Natural killer cell treated with Interleukin-12 subunit alpha and Interleukin-12 subunit beta and Interleukin-15 and Interleukin-18, amount 100 ng/mL, for 72 hours (primary cell): ENCODE measurements at regions not wholly inside any gene's neighbourhood (a gene's known extent, or its start where the extent isn't known, plus 50 kb on each side); places are given as distances from the start of the nearest gene placed in this dataset.

ENCODE experiments used
- ATAC-seq, 2 donors: fragments of 150-1000 bp; cut with Tn5 transposase in 1 of 2; sonication (Bioruptor Pico), chemical (Tn5 transposase) in 1 of 2; 2 replicates each; pipeline ENCODE4 v1.10.0; 2021
- DNase-seq: peaks from one replicate; pipeline ENCODE4 v3.0.0; 2022; ENCODE audit warnings: low spot score
- H3K27ac Mint-ChIP-seq, 2 donors: 1 replicate in 1 of 2; 2 replicates in 1 of 2; pipeline ENCODE4 v1.8.0; 2022; ENCODE audit warnings: mixed read lengths in 2 of 2, mild to moderate bottlenecking in 1 of 2, moderate library complexity in 1 of 2
- H3K27me3 Mint-ChIP-seq, 2 donors: 1 replicate in 1 of 2; 2 replicates in 1 of 2; pipeline ENCODE4 v1.8.0; 2022; ENCODE audit warnings: mixed read lengths in 2 of 2
- H3K36me3 Mint-ChIP-seq: one replicate; pipeline ENCODE4 v1.8.0; 2022; ENCODE audit warnings: mixed read lengths
- H3K4me1 Mint-ChIP-seq, 2 donors: 1 replicate in 1 of 2; 2 replicates in 1 of 2; pipeline ENCODE4 v1.8.0; 2022; ENCODE audit warnings: low read depth in 2 of 2, mixed read lengths in 2 of 2, mild to moderate bottlenecking in 1 of 2
- H3K4me3 Mint-ChIP-seq: one replicate; pipeline ENCODE4 v1.8.0; 2022; ENCODE audit warnings: mixed read lengths
- H3K9me3 Mint-ChIP-seq: 2 replicates; pipeline ENCODE4 v1.8.0; 2022; ENCODE audit warnings: mixed read lengths

DNA sequence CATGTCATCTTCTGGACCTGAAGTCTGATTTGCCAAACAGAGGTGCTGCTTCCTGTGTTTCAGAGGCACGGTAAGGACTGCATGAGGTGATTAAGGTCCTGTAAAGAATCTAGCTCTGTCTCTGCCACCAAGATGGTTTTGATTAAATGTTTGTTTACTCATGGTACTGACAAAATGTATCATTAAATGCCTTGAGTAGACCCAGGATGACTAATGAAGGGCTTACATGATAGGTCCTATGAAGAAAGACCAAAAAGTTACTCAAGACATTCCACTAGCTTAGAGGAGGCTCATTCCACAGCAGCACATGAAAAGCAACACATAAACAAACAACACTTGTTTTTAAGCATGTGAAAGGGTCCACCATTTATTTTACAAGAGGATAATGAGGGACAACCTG, 100.9 kb downstream of the BOD1 start:
- H3K27me3 Mint-ChIP-seq = peaks cover 20 to 40% of the 10 kb centered on the region in 2 donors
- no peaks in the 10 kb centered on the region for H3K4me1 Mint-ChIP-seq
- H3K36me3 Mint-ChIP-seq = peaks cover 4% of the 10 kb centered on the region
- ATAC-seq (no peak), DNase-seq (no peak)
- no peak overlapping the region for H3K27ac Mint-ChIP-seq
- H3K4me3 Mint-ChIP-seq = no peak overlapping the region
- H3K9me3 Mint-ChIP-seq = no peaks in the 10 kb centered on the region

DNA sequence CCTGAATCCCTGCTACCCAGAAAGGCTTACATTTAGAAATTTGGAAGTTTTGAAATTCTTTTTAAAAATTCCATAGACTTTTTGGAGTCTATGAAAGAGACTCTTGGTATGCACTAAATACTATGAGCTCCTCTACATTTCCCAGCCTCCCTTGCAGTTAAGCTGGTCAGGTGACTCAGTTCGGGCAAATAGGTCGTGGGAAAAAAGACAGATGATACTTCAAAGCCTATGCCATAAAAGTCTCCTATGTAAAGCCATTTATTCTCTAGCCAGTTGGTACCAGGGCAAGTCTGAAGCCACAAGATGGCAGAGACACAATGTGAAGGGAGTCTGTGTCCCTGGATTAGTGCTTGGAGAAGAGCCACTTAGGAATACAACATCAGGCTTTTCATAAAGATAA, 101.8 kb downstream of the BOD1 start:
- no peaks in the 10 kb centered on the region for H3K4me1 Mint-ChIP-seq
- ATAC-seq = no peak
- H3K9me3 Mint-ChIP-seq = no peaks in the 10 kb centered on the region
- peaks cover 20 to 40% of the 10 kb centered on the region in 2 donors for H3K27me3 Mint-ChIP-seq
- no peak for DNase-seq
- no peak overlapping the region for H3K27ac Mint-ChIP-seq
- H3K4me3 Mint-ChIP-seq = no peak overlapping the region
- peaks cover 4% of the 10 kb centered on the region for H3K36me3 Mint-ChIP-seq

DNA sequence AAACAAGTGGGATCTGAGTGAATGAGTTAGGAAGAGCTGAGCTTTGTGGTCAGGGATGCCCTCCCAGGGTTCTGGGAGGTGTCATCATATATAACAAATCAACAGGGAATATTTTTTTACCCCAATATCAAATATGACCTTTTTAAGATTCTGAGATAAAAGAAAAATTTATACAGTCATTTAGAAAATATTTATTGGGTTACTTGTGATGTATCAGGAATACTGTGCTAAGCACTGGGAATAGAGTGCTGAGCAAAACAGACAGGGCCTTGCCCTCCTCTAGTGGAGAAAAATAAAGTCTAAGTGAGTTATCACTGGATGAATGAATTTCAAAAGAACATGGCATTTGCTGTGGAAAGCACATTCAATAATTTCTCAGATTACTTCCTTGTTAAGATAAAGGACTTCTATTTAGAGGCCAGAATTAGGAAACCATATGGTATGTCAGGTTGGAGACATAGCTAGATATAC, 102.9 kb downstream of the BOD1 start:
- H3K27ac Mint-ChIP-seq = no peak overlapping the region
- H3K36me3 Mint-ChIP-seq = peaks cover 4% of the 10 kb centered on the region
- DNase-seq = no peak
- H3K4me1 Mint-ChIP-seq = no peaks in the 10 kb centered on the region
- H3K27me3 Mint-ChIP-seq = peaks cover 18 to 40% of the 10 kb centered on the region in 2 donors
- no peak overlapping the region for H3K4me3 Mint-ChIP-seq
- ATAC-seq = no peak
- H3K9me3 Mint-ChIP-seq = no peaks in the 10 kb centered on the region

DNA sequence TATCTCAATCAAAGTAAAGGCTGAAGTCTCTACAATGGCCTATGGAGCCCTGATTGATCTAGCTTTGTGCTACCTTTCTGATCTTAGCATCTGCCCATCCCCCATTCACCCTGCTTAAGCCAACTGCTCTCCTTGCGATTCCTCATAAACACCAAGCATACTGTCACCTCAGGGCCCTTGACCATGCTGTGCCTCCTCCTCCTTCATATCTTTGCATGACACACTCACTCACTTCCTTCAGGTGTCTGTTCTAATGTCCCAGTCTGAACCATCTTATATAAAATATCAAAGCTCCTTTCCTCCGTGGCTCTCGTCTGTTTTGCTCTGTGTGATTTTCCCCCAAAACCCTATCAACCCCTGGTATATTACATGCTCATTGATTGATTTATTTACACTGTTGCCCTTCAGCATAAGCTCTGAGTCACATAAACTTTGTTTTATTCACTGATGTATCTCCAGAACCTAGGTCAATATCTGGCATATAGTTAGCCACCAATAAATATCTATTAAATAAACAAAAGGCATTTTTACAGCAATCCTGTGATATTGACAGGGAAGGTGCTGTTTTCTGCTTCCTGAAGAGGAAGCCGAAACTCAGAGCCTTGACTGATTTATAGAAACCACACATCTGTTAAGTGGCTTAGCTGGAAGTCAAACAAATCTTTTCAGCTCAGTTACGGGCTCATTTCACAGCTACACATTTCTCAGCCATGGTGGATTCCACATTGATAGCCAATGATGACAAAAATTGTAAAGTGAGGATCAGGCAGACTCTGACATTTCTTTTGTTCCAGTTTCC, 103.6 kb downstream of the BOD1 start:
- Mint-ChIP-seq H3K27ac (no peak overlapping the region), H3K36me3 (peaks cover 3% of the 10 kb centered on the region)
- no peak for DNase-seq

DNA sequence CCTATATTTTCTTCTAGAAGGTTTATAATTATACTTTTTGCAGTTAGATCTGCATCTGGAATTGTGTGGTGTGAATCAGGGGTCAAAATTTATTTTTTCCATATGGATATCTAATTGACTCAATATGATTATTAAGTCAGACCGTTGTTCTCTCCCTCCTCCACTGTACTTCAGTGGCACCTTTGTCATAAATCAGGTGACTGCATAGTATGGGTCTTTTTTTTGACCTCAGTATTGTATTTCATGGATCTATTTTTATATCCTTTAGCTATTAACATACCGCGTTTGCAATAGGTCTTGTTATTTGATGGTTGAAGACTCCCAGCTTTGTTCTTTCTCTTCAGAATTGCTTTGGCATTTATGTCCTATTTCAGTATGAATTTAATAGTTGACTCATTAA, 107.4 kb downstream of the BOD1 start:
- no peak overlapping the region for H3K4me3 Mint-ChIP-seq
- DNase-seq (no peak), ATAC-seq (no peak)
- H3K9me3 Mint-ChIP-seq = no peaks in the 10 kb centered on the region
- no peaks in the 10 kb centered on the region for H3K4me1 Mint-ChIP-seq
- H3K27me3 Mint-ChIP-seq = peaks cover 15 to 29% of the 10 kb centered on the region in 2 donors
- no peaks in the 10 kb centered on the region for H3K36me3 Mint-ChIP-seq
- H3K27ac Mint-ChIP-seq = no peak overlapping the region

More for the DNA sequence above, 103.6 kb downstream of the BOD1 start:
- ATAC-seq = no peak
- Mint-ChIP-seq H3K27me3 (peaks cover 17 to 36% of the 10 kb centered on the region in 2 donors), H3K4me1 (no peaks in the 10 kb centered on the region), H3K9me3 (no peaks in the 10 kb centered on the region), H3K4me3 (no peak overlapping the region)

DNA sequence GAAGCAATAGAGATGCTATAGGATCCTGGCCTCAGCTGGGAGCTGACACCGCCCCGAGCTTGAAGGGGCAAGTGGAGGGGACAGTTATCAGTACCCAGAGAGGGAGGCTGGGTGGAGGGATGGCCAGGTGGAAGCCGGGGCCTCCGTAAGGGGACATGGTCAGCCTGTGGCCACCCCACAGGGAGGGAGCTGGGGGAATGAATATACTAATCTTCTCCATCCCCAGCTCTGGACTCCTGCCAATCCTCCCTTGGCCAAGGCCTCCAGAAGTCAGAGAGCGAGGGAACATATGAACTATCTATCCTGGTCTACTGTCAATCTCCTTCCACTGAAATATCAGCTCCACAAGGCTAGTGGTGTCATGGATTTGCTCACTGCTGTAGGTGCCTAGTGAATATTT, 109.3 kb downstream of the BOD1 start:
- Mint-ChIP-seq H3K4me3 (no peak overlapping the region), H3K27ac (no peak overlapping the region), H3K9me3 (no peaks in the 10 kb centered on the region), H3K36me3 (no peaks in the 10 kb centered on the region), H3K27me3 (peaks cover 5 to 13% of the 10 kb centered on the region in 2 donors), H3K4me1 (no peaks in the 10 kb centered on the region)
- ATAC-seq = peak in 1 of 2 donors; percentile 36
- no peak for DNase-seq

DNA sequence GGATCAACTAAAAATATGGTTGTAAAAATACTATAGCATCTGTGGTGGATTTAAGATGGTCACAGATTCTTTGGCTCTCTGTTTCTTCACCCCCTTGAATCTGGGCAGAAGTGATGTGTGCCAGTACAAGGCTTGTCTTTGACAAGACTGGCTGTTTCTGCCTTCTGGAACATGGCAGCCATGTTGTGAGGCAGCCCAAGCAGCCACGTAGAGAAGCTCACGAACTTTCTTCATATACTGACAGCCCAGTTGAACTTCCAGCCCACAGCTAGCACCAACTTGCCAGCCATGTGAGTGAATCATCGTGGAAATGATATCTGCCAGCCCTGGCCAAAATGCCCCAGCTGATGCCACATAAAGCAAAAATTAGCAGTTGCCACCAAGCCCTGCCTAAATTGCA, 110.8 kb downstream of the BOD1 start:
- no peaks in the 10 kb centered on the region for H3K36me3 Mint-ChIP-seq
- no peak overlapping the region for H3K4me3 Mint-ChIP-seq
- H3K4me1 Mint-ChIP-seq = no peaks in the 10 kb centered on the region
- H3K27ac Mint-ChIP-seq = no peak overlapping the region
- no peak for ATAC-seq
- peaks cover 0 to 6% of the 10 kb centered on the region in 2 donors for H3K27me3 Mint-ChIP-seq
- no peak for DNase-seq
- H3K9me3 Mint-ChIP-seq = no peaks in the 10 kb centered on the region

DNA sequence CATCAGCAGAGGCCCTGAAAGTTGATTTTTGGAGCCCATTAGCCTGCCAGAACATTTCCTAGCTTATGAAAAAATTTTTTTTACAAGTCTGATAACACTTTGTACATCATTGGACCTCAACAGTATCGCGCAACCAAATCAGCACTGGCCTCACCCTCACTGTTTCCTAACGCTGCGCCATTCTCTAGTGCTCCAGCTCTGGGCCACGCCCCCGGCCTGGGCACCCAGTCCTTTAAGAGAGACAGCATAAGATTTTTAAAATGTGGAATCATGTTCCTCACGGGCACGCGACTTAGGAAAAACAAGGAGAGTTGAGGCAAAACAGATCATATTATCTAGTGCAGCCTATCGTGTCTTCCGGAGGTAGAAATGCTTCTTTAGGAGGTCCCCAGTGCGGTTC, 114.5 kb downstream of the BOD1 start:
- H3K36me3 Mint-ChIP-seq = no peaks in the 10 kb centered on the region
- peaks cover 0 to 3% of the 10 kb centered on the region in 2 donors for H3K27me3 Mint-ChIP-seq
- H3K4me3 Mint-ChIP-seq = no peak overlapping the region
- no peaks in the 10 kb centered on the region for H3K9me3 Mint-ChIP-seq
- no peak overlapping the region for H3K27ac Mint-ChIP-seq
- H3K4me1 Mint-ChIP-seq = no peaks in the 10 kb centered on the region
- DNase-seq = no peak
- no peak for ATAC-seq

DNA sequence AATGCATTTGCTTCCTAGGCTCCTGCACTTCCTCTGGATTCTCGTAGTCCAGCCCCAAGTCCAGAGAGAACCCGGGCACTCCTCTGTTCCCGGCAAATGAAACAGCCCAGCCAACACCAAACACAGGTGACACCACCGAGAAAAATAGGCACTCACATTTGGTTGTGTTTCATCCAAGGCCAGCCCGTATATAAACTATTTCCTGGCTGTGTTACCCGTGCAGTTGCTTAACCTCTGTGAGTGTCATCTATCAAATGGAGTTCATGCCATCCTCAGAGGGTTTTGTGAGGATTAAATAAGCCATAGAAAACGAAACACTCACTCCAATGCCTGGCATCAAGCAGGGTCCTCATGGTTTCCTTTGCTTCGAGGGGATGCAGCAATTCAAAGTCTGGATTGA, 115.2 kb downstream of the BOD1 start:
- H3K4me3 Mint-ChIP-seq = no peak overlapping the region
- H3K4me1 Mint-ChIP-seq = no peaks in the 10 kb centered on the region
- DNase-seq = no peak
- no peak for ATAC-seq
- H3K36me3 Mint-ChIP-seq = no peaks in the 10 kb centered on the region
- no peak overlapping the region for H3K27ac Mint-ChIP-seq
- H3K9me3 Mint-ChIP-seq = no peaks in the 10 kb centered on the region
- H3K27me3 Mint-ChIP-seq = peaks cover 0 to 6% of the 10 kb centered on the region in 2 donors

DNA sequence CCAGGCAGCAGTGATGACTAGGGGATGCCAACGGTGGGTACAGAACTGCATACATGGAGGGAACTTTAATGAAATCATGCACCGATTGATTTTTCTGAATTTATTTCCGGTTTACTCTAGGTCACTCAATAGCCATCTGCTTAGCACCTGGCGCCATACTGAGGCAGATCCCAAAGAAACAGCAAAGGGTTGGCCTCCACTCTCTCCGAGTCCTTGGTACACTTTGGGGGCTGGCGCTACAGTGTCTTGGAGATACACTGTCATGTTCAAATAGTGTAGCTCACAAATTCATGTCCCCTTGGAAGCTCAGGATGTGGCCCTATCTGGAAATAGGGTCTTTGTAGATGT, 116.3 kb downstream of the BOD1 start:
- no peak overlapping the region for H3K27ac Mint-ChIP-seq
- H3K4me3 Mint-ChIP-seq = no peak overlapping the region
- ATAC-seq (no peak), DNase-seq (no peak)
- no peaks in the 10 kb centered on the region for H3K4me1 Mint-ChIP-seq
- H3K9me3 Mint-ChIP-seq = no peaks in the 10 kb centered on the region
- no peaks in the 10 kb centered on the region for H3K36me3 Mint-ChIP-seq
- H3K27me3 Mint-ChIP-seq = peaks cover 2 to 6% of the 10 kb centered on the region in 2 donors

DNA sequence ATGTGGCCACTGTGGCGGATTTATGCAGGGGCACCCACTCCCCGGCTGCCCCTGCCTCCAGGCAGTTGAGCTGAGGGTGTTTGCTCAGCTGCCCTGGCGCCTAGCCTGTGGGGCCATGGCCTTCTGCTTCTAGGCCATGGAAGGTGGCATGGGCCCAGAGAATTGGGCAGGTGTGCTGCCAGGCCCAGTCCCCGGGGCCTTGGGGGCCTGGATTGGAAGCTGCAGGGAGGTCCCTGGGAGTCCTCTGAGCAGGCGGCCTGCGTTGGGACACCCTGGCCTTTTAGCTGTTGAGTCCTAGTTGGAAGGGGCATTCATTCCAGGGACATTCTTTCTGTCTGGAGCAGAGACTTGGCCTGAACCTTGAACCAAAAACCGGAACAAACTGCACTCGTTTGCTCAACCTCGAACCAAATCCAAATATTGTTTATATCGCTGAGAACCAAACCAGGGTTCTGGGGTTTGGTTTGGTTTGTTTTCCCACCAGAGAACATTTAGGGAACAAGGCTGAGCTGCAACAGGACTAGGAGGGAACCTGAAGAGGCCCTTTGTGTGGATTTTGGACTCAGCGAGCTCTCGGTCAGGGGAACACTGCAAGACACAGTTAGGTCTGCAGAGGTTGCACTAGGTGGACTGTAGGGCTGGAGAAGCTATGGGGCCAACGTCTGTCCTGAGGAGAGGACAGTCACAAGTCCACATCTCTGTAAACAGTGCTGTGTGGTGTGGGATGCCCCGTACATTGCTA, 116.8 kb downstream of the BOD1 start:
- no peaks in the 10 kb centered on the region for H3K9me3 Mint-ChIP-seq
- no peak overlapping the region for H3K4me3 Mint-ChIP-seq
- no peaks in the 10 kb centered on the region for H3K36me3 Mint-ChIP-seq
- no peak overlapping the region for H3K27ac Mint-ChIP-seq
- DNase-seq = no peak
- peak; percentile 17 to 24 for ATAC-seq
- H3K27me3 Mint-ChIP-seq = peaks cover 3 to 7% of the 10 kb centered on the region in 2 donors
- H3K4me1 Mint-ChIP-seq = no peaks in the 10 kb centered on the region

DNA sequence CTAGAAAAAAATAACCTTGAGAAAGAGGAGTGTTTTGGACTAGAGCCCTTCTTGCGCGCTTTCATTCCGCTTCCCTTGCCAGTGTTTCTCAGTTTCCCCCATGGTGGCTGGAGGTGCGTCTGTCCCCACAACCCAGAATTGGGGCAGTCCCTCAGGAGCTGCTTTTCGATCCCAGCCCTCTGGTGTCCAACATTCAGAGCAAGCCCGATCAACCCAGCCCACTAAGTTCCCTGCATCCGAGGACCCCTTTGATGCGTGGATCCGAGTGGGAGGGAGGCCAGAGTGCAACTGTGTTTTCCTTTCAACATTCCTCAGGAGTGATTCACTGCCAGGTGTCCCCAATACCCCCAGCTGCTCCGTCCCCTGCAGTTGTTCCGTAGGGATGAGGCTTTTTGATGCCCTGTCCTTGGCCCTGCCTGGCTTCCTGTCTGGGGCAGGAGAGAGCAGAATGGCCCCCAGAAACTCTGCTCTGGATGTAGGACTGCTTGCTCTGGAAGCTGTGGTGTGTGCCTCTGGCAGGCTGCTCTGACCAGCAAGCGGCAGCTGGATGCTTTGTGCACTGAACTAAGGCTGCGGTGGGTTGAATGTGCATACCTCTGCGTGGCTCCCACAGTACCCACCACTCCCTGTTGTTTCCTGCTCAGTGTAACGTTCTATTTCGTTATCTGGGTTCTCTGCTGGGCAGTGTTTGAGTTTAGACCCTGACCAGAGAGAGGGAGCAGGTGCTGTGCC, 117.5 kb downstream of the BOD1 start:
- peaks cover 8 to 11% of the 10 kb centered on the region in 2 donors for H3K27me3 Mint-ChIP-seq
- peak in 1 of 2 donors; percentile 54 for ATAC-seq
- no peak overlapping the region for H3K4me3 Mint-ChIP-seq
- no peaks in the 10 kb centered on the region for H3K36me3 Mint-ChIP-seq
- DNase-seq = no peak
- no peaks in the 10 kb centered on the region for H3K9me3 Mint-ChIP-seq
- no peaks in the 10 kb centered on the region for H3K4me1 Mint-ChIP-seq
- H3K27ac Mint-ChIP-seq = no peak overlapping the region

DNA sequence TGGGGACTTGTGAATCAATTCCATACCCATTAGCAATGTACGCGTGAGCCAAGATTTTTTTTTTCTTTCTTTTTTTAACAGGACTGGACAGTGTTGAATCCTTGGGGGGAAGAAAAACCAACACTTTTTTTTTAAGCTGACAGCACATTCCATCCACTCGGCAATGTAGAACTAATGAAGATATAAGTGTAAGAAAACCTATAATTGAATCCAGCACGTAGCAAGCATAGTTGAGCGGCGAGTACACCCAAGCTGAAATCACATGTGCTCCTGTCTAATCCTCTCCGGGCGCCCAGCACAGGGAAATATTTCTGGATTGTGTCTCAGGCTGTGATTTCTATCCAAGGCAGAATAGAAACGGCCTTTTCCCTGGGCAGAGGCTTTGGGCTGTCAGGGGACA, 118.2 kb downstream of the BOD1 start:
- Mint-ChIP-seq H3K9me3 (no peaks in the 10 kb centered on the region), H3K27me3 (peaks cover 9 to 11% of the 10 kb centered on the region in 2 donors), H3K36me3 (no peaks in the 10 kb centered on the region), H3K27ac (no peak overlapping the region), H3K4me1 (no peaks in the 10 kb centered on the region), H3K4me3 (no peak overlapping the region)
- ATAC-seq (no peak), DNase-seq (no peak)

DNA sequence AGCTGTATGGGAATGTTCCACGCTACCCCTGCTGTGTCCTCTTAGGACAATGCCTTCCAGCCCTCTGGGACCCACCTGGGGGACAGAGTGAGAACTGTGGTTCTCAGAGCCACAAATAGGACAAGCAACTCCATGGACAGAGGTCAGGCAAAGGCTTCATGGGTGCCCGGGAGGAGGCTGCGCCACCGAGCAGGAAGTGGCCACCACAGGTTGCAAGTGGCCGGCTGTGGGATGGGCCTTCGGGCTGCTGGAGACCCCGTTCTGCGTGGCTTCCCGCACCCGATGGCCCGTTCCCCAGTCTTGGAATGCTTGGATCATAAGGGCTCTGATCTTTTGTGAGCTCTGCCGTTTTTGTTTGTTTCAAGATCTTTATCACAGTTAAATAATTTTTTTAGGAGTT, 118.8 kb downstream of the BOD1 start:
- Mint-ChIP-seq H3K9me3 (no peaks in the 10 kb centered on the region), H3K36me3 (no peaks in the 10 kb centered on the region), H3K27me3 (peaks cover 11 to 12% of the 10 kb centered on the region in 2 donors), H3K4me3 (no peak overlapping the region), H3K27ac (no peak overlapping the region), H3K4me1 (no peaks in the 10 kb centered on the region)
- no peak for ATAC-seq
- DNase-seq = no peak
